GM12878 (cell line): ENCODE measurements at regions not wholly inside any gene's neighbourhood (a gene's known extent, or its start where the extent isn't known, plus 50 kb on each side); places are given as distances from the start of the nearest gene placed in this dataset.

Experiments
- ATAC-seq: fragments of 200-7000 bp; cut with Tn5 transposase; 3 replicates; pipeline ENCODE4 v1.9.1; 2020; ENCODE audit warnings: mild to moderate bottlenecking, moderate library complexity
- BruUV-seq: library from RNA; stranded (reverse); fragments of 400-500 nt; replicated peaks from 2 replicates; lab custom pipeline; 2021; lab: Mats Ljungman, UMichigan
- CTCF ChIA-PET: fragments of 300-600 bp; sonication (Branson Sonifier 250); formaldehyde crosslinking; extraction: SDS; loops from one replicate; lab custom pipeline; 2021; ENCODE audit warnings: inconsistent platforms; lab: Yijun Ruan, JAX
- POLR2A ChIA-PET: fragments of 350-600 bp; formaldehyde crosslinking; extraction: SDS; loops from one replicate; lab custom pipeline; 2021; ENCODE audit warnings: inconsistent platforms; lab: Charles Lee
- RAD21 ChIA-PET: fragments of 300-600 bp; sonication (Branson Sonifier 250); formaldehyde crosslinking; loops from one replicate; lab custom pipeline; 2023; ENCODE audit warnings: antibody characterized with exemption; ENCODE audit not compliant: unreplicated experiment; lab: Charles Lee
- SMC1A ChIA-PET: fragments of 300-600 bp; sonication (Branson Sonifier 250); formaldehyde crosslinking; loops from one replicate; lab custom pipeline; 2023; ENCODE audit not compliant: unreplicated experiment, uncharacterized antibody; lab: Charles Lee
- DNase-seq: peaks from one replicate; pipeline ENCODE4 v3.0.0-alpha.2; 2011; ENCODE audit warnings: low read depth, low spot score
- FAIRE-seq: peaks from 3 replicates; lab custom pipeline; 2011; peaks lifted over from hg19 to GRCh38; lab: Jason Lieb, UNC
- H2AFZ ChIP-seq: 2 replicates; pipeline ENCODE4 v1.6.0; 2011; ENCODE audit warnings: low read depth, low read length, control low read depth; ENCODE audit not compliant: control insufficient read depth
- H3K27ac ChIP-seq: 2 replicates; pipeline ENCODE4 v1.5.1; 2011; ENCODE audit warnings: control low read depth; ENCODE audit not compliant: control insufficient read depth, insufficient read depth
- H3K27me3 ChIP-seq, 2 experiments: replicated peaks in 1 of 2; 2 replicates each; pipeline versions ENCODE4 v1.6.0 to v1.6.1; 2011; ENCODE audit warnings: low read length in 1 of 2; ENCODE audit not compliant: control insufficient read depth in 2 of 2, insufficient read depth in 2 of 2
- H3K36me3 ChIP-seq, 2 experiments: 2 replicates each; pipeline ENCODE4 v1.5.1; 2011; ENCODE audit warnings: low read length in 1 of 2; ENCODE audit not compliant: control insufficient read depth in 2 of 2, insufficient read depth in 2 of 2
- H3K4me1 ChIP-seq: 2 replicates; pipeline ENCODE4 v1.6.1; 2011; ENCODE audit warnings: mild to moderate bottlenecking, low read length, moderate library complexity, mixed read lengths; ENCODE audit not compliant: control insufficient read depth, insufficient read depth
- H3K4me2 ChIP-seq: 2 replicates; pipeline ENCODE4 v1.6.0; 2011; ENCODE audit warnings: control low read depth; ENCODE audit not compliant: control insufficient read depth, insufficient read depth
- H3K4me3 ChIP-seq: fragments of 200-600 bp; sonication (generic); 2 replicates; pipeline ENCODE4 v1.5.1; 2016
- H3K79me2 ChIP-seq: 2 replicates; pipeline ENCODE4 v1.6.0; 2011; ENCODE audit warnings: low read length; ENCODE audit not compliant: control insufficient read depth, insufficient read depth
- H3K9ac ChIP-seq: 2 replicates; pipeline ENCODE4 v1.8.0; 2011; ENCODE audit warnings: low read length, control low read depth, mixed read lengths; ENCODE audit not compliant: control insufficient read depth, insufficient read depth
- H3K9me3 ChIP-seq: replicated peaks from 3 replicates; pipeline ENCODE4 v1.5.1; 2011; ENCODE audit warnings: mild to moderate bottlenecking, low read length; ENCODE audit not compliant: control insufficient read depth, insufficient read depth
- H4K20me1 ChIP-seq: 2 replicates; pipeline ENCODE4 v1.6.0; 2011; ENCODE audit not compliant: control insufficient read depth, insufficient read depth
- CEBPB ChIP-seq, 2 experiments: fragments of 150-350 bp in 1 of 2; IDR thresholded peaks; 2 replicates each; pipeline ENCODE4 v1.6.1; 2012 to 2014; ENCODE audit warnings: low read depth in 2 of 2, low read length in 2 of 2, borderline replicate concordance in 1 of 2, inconsistent platforms in 1 of 2
- EZH2 ChIP-seq: IDR thresholded peaks from 2 replicates; pipeline ENCODE4 v1.6.1; 2012; ENCODE audit warnings: low read depth, mild to moderate bottlenecking, control low read depth, inconsistent platforms, low read length, borderline replicate concordance; ENCODE audit not compliant: control insufficient read depth
- JUNB ChIP-seq: IDR thresholded peaks from 2 replicates; pipeline ENCODE4 v1.6.1; 2016; ENCODE audit warnings: antibody characterized with exemption, mild to moderate bottlenecking
- LARP7 ChIP-seq: fragments of 450-650 bp; IDR thresholded peaks from 2 replicates; pipeline ENCODE4 v1.6.1; 2017; ENCODE audit warnings: mild to moderate bottlenecking
- MLLT1 ChIP-seq: fragments of 450-650 bp; IDR thresholded peaks from 2 replicates; pipeline ENCODE4 v1.6.1; 2016; ENCODE audit warnings: mild to moderate bottlenecking
- NR2F1 ChIP-seq: fragments of 450-650 bp; conservative IDR thresholded peaks from 2 replicates; pipeline ENCODE4 v1.6.1; 2017; ENCODE audit warnings: mild to moderate bottlenecking
- PML ChIP-seq: IDR thresholded peaks from 2 replicates; pipeline ENCODE4 v1.6.1; 2012; ENCODE audit warnings: low read length, inconsistent platforms
- POLR2A ChIP-seq: IDR thresholded peaks from 2 replicates; pipeline ENCODE4 v1.6.1; 2011; ENCODE audit warnings: low read depth, mild to moderate bottlenecking, low read length
- RAD21 ChIP-seq: IDR thresholded peaks from 2 replicates; pipeline ENCODE4 v1.6.1; 2011; ENCODE audit warnings: mild to moderate bottlenecking, low read depth, low read length, moderate library complexity; ENCODE audit not compliant: insufficient read depth
- RB1 ChIP-seq: fragments of 450-650 bp; formaldehyde crosslinking; IDR thresholded peaks from 2 replicates; pipeline ENCODE4 v1.6.1; 2017; ENCODE audit warnings: mild to moderate bottlenecking, borderline replicate concordance
- RUNX3 ChIP-seq: IDR thresholded peaks from 2 replicates; pipeline ENCODE4 v1.6.1; 2012; ENCODE audit warnings: low read length, inconsistent platforms
- STAT3 ChIP-seq: IDR thresholded peaks from 2 replicates; pipeline ENCODE4 v1.6.1; 2011; ENCODE audit warnings: low read depth, low read length, improper control_type of control experiment
- TCF12 ChIP-seq: IDR thresholded peaks from 2 replicates; pipeline ENCODE4 v1.6.1; 2011; ENCODE audit warnings: low read depth, mild to moderate bottlenecking, low read length
- YBX1 ChIP-seq: fragments of 450-650 bp; IDR thresholded peaks from 2 replicates; pipeline ENCODE4 v1.6.1; 2016; ENCODE audit warnings: antibody characterized with exemption
- ZNF384 ChIP-seq: IDR thresholded peaks from 2 replicates; pipeline ENCODE4 v1.6.1; 2012; ENCODE audit warnings: low read depth, mild to moderate bottlenecking, low read length, improper control_type of control experiment, borderline replicate concordance
- in situ Hi-C: fragments of 300-500 bp; cut with MboI; formaldehyde crosslinking; loops from 9 replicates; pipeline ENCODE4 v1.14.3; 2018; ENCODE audit warnings: mixed read lengths
- intact Hi-C: fragments of 100-400 bp; cut with micrococcal nuclease; formaldehyde crosslinking; loops from one replicate; pipeline ENCODE4 v1.14.2; 2022; ENCODE audit not compliant: unreplicated experiment
- TF ChIP-seq, protein P1 (sequence below): IDR thresholded peaks from 2 replicates; pipeline ENCODE4 v1.6.1; 2011; ENCODE audit warnings: borderline replicate concordance, low read depth, mild to moderate bottlenecking, moderate library complexity, low read length; ENCODE audit not compliant: insufficient read depth, poor library complexity, severe bottlenecking
- TF ChIP-seq, protein P2 (sequence below): fragments of 450-650 bp; IDR thresholded peaks from 2 replicates; pipeline ENCODE4 v1.6.1; 2017; ENCODE audit warnings: low read depth, mild to moderate bottlenecking, moderate library complexity
- TF ChIP-seq, protein P3 (sequence below): fragments of 450-650 bp; IDR thresholded peaks from 2 replicates; pipeline ENCODE4 v1.6.1; 2017; ENCODE audit warnings: antibody characterized with exemption, mild to moderate bottlenecking, moderate library complexity

- SMC1A ChIA-PET, result interaction anchor here (0.8 kb wide), 1 partner anchor 144 kb away, joined by 3 read pairs; no protein-coding TSS in a partner anchor
- H4K20me1 ChIP-seq, result no peaks in the 10 kb centered on the region
- H3K9me3 ChIP-seq, result no peaks in the 10 kb centered on the region
- no peak overlapping the region for H3K4me2 ChIP-seq
- H2AFZ ChIP-seq, result no peak overlapping the region
- TF ChIP-seq TCF12 (no peak), ZNF384 (no peak), STAT3 (no peak), LARP7 (no peak), POLR2A (no peak), CEBPB (IDR thresholded peaks at IDR 0.05; ENCODE audit: borderline replicate concordance in 1 of 2, low read depth in 2 of 2, low read length in 2 of 2) (no peak), JUNB (no peak), MLLT1 (no peak), YBX1 (no peak), RB1 (no peak), EZH2 (no peak), NR2F1 (no peak), PML (no peak), RAD21 (no peak), RUNX3 (no peak)
- TF ChIP-seq, protein P1, sequence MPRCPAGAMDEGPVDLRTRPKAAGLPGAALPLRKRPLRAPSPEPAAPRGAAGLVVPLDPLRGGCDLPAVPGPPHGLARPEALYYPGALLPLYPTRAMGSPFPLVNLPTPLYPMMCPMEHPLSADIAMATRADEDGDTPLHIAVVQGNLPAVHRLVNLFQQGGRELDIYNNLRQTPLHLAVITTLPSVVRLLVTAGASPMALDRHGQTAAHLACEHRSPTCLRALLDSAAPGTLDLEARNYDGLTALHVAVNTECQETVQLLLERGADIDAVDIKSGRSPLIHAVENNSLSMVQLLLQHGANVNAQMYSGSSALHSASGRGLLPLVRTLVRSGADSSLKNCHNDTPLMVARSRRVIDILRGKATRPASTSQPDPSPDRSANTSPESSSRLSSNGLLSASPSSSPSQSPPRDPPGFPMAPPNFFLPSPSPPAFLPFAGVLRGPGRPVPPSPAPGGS, result no peak
- TF ChIP-seq, protein P2, sequence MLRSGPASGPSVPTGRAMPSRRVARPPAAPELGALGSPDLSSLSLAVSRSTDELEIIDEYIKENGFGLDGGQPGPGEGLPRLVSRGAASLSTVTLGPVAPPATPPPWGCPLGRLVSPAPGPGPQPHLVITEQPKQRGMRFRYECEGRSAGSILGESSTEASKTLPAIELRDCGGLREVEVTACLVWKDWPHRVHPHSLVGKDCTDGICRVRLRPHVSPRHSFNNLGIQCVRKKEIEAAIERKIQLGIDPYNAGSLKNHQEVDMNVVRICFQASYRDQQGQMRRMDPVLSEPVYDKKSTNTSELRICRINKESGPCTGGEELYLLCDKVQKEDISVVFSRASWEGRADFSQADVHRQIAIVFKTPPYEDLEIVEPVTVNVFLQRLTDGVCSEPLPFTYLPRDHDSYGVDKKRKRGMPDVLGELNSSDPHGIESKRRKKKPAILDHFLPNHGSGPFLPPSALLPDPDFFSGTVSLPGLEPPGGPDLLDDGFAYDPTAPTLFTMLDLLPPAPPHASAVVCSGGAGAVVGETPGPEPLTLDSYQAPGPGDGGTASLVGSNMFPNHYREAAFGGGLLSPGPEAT, result no peak
- TF ChIP-seq, protein P3, sequence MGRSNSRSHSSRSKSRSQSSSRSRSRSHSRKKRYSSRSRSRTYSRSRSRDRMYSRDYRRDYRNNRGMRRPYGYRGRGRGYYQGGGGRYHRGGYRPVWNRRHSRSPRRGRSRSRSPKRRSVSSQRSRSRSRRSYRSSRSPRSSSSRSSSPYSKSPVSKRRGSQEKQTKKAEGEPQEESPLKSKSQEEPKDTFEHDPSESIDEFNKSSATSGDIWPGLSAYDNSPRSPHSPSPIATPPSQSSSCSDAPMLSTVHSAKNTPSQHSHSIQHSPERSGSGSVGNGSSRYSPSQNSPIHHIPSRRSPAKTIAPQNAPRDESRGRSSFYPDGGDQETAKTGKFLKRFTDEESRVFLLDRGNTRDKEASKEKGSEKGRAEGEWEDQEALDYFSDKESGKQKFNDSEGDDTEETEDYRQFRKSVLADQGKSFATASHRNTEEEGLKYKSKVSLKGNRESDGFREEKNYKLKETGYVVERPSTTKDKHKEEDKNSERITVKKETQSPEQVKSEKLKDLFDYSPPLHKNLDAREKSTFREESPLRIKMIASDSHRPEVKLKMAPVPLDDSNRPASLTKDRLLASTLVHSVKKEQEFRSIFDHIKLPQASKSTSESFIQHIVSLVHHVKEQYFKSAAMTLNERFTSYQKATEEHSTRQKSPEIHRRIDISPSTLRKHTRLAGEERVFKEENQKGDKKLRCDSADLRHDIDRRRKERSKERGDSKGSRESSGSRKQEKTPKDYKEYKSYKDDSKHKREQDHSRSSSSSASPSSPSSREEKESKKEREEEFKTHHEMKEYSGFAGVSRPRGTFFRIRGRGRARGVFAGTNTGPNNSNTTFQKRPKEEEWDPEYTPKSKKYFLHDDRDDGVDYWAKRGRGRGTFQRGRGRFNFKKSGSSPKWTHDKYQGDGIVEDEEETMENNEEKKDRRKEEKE, result no peak
- H3K27ac ChIP-seq, result no peak overlapping the region
- intact Hi-C loops, result no loop called here
- no peak for FAIRE-seq
- H3K4me1 ChIP-seq, result no peaks in the 10 kb centered on the region
- H3K9ac ChIP-seq, result no peak overlapping the region
- no peak for ATAC-seq
- H3K4me3 ChIP-seq, result no peak overlapping the region
- DNase-seq, result no peak
- RAD21 ChIA-PET, result no interaction called here
- CTCF ChIA-PET, result no interaction called here
- H3K79me2 ChIP-seq, result no peaks in the 10 kb centered on the region
- H3K36me3 ChIP-seq, result no peaks in the 10 kb centered on the region
- H3K27me3 ChIP-seq, result no peaks in the 10 kb centered on the region
- in situ Hi-C loops, result no loop called here
- POLR2A ChIA-PET, result no interaction called here
- no TSS peak for BruUV-seq
Measured at GRCh38 chr13:90541346-90541745, 806.1 kb upstream of the MIR17HG start.
